HG03135 (cell line): ENCODE measurements at regions not wholly inside any gene's neighbourhood (a gene's known extent, or its start where the extent isn't known, plus 50 kb on each side); places are given as distances from the start of the nearest gene placed in this dataset.
"Not testable (repeated sequence)": the region's sequence is repeated elsewhere in the genome, so short reads cannot be mapped to it uniquely, and the experiment has no call there.

Experiments used
- ATAC-seq: cut with Tn5 transposase; IDR thresholded peaks from one replicate; pipeline ENCODE4 v1.9.1; 2021; ENCODE audit warnings: mild to moderate bottlenecking, moderate library complexity; ENCODE audit not compliant: unreplicated experiment

DNA sequence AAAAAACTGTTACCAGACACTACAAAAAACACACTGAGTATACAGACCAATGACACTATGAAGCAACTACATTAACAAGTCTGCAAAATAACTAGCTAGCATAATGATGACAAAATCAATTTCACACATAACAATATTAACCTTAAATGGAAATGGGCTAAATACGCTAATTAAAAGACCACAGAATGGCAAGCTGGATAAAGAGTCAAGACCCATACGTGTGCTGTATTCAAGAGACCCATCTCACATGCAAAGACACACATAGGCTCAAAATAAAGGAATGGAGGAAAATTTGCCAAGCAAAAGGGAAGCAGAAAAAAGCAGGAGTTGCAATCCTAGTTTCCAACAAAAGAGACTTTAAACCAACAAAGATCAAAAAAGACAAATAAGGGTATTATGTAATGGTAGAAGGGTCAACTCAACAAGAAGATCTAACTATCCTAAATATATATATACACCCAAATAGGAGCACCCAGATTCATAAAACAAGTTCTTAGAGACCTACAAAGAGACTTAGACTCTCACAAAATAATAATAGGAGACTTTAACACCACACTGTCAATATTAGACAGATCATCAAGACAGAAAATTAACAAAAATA, 158.6 kb downstream of the ALDH8A1 start:
- not testable (repeated sequence) for ATAC-seq

DNA sequence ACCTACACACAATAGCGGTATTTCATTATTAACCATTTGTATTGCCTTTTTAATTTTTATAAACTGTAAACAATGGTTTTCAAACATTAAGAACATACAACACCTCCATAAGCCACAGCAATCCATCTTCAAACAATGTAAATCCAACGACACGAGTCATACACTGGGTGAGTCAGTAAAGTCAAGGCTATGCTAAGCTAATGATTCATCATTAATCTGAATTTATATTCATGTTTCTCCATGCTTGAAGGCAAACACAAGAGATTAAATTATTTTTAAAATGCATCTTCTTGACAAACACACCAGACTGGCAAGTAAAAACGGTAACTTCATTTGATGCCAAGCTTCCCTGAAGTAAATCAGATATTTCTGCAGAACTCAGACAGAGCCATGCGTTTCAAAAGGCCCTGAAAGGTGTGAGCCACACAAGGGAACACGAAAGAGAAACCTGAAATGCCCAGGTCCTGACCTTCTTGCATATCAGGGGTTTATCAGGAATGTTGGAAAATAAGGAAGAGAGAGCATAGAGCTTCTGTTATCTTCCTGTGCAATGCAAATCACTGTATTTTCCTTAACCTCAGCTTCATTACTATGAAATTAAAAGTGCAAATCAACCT, 162.5 kb downstream of the ALDH8A1 start:
- no peak for ATAC-seq

GRCh38 chr6:134784336-134784735, 165.6 kb downstream of the ALDH8A1 start:
- no peak for ATAC-seq

DNA sequence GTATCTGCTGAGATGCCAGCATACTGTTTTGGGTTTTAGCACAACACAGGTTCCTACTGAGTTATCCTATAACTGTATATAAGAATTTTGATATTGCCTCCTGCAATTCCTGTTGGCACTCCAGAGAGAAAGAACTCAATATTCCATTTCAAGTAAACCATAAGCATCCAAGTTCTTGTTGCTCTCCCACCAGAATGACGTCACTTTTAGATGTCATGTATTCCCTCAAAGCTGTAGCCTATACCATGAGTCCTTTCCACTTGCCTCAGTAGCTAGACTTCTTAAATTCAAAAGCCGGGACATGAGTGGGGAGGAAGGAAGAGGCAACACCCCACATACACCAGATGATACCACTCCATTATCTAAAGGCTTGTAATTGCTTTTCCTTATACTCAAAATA, 171.5 kb downstream of the ALDH8A1 start:
- no peak for ATAC-seq

GRCh38 chr6:134774201-134774638, 175.7 kb downstream of the ALDH8A1 start:
- ATAC-seq = no peak

GRCh38 chr6:134772671-134773360, 177.1 kb downstream of the ALDH8A1 start:
- ATAC-seq = no peak

GRCh38 chr6:134768931-134769330, 181.0 kb downstream of the ALDH8A1 start:
- no peak for ATAC-seq

- no peak for ATAC-seq
Measured at GRCh38 chr6:134766497-134766896, 183.4 kb downstream of the ALDH8A1 start.

DNA sequence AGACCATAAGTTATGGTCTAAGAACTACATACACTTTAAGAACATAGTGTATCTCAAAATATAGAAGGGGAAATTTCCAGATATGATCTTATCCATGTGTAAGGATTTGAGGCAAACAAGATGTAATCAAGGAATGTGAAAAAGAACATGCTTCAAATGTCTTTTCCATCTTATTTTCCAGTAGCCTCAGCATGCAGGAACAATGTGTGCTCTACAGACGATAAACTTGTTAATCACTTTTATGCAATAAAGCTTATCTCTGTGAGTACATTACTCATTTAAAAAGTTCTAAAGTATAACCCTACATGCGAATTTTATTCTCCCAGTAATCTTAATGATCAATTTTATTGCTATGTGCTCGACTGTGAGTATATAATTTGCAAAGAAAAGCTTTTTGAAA, 185.2 kb downstream of the ALDH8A1 start:
- ATAC-seq = no peak

GRCh38 chr6:134763575-134763974, 186.3 kb downstream of the ALDH8A1 start:
- ATAC-seq = not testable (repeated sequence)

- no peak for ATAC-seq
Measured at GRCh38 chr6:134758621-134759020, 191.3 kb downstream of the ALDH8A1 start.

GRCh38 chr6:134757911-134758361, 192.0 kb downstream of the ALDH8A1 start:
- no peak for ATAC-seq

GRCh38 chr6:134756374-134757025, 193.4 kb downstream of the ALDH8A1 start:
- ATAC-seq = no peak

GRCh38 chr6:134754013-134754690, 195.7 kb downstream of the ALDH8A1 start:
- ATAC-seq = no peak

DNA sequence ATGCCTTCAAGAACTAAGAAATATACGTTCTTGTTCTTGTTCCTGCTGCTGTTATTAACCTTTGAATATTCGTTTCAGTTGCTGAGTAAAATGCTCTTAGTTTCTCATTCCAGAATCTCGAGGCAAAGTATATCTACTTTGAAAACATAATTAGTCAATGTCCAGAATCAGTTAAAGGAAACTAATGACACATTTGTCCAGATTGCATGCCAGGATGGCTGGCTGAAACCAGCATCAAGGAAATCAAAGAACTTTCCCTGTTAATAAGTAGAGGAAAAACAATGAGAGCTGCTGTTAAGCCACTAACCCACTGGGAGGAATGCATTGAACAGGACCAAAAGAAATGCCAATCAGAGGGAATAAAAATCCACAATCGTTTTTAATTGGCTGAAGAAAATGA, 196.9 kb downstream of the ALDH8A1 start:
- ATAC-seq = no peak

GRCh38 chr6:134752445-134752844, 197.5 kb downstream of the ALDH8A1 start:
- no peak for ATAC-seq

GRCh38 chr6:134750669-134751068, 199.2 kb downstream of the ALDH8A1 start:
- ATAC-seq = no peak

DNA sequence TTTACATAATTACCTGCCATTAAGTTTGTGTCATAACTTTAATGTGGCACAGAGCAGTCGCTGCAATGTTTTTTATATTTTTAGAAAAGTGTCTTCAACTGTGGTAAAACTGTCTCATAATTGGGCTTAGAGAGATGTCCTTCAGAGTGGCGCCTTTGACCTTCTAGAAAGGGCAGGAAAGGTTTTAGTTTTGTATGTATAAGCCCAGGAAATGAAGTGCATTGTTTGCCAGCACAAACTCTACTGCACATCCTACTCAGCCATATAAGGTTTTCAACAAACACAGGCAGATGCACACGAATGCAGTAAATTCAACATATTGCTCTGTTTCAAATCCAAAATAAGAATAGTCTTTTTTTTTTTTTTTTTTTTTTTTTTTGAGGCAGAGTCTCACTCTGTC, 201.4 kb downstream of the ALDH8A1 start:
- ATAC-seq = no peak

- ATAC-seq = not testable (repeated sequence)
Measured at GRCh38 chr6:134747197-134747596, 202.7 kb downstream of the ALDH8A1 start.

- no peak for ATAC-seq
Measured at GRCh38 chr6:134746140-134746539, 203.8 kb downstream of the ALDH8A1 start.

DNA sequence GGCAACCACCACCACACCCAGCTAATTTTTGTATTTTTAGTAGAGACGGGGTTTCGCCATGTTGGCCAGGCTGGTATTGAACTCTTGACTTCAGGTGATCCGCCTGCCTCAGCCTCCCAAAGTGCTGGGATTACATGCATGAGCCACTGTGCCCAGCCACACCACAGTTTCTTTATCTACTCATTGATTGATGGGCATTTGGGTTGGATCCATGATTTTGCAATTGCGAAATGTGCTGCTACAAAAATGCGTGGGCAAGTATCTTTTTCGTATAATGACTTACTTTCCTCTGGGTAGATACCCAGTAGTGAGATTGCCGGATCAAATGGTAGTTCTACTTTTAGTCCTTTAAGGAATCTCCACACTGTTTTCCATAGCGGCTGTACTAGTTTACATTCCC, 204.7 kb downstream of the ALDH8A1 start:
- not testable (repeated sequence) for ATAC-seq
